ENCODE measurements at regions not wholly inside any gene's neighbourhood (a gene's known extent, or its start where the extent isn't known, plus 50 kb on each side); places are given as distances from the start of the nearest gene placed in this dataset.

DNA sequence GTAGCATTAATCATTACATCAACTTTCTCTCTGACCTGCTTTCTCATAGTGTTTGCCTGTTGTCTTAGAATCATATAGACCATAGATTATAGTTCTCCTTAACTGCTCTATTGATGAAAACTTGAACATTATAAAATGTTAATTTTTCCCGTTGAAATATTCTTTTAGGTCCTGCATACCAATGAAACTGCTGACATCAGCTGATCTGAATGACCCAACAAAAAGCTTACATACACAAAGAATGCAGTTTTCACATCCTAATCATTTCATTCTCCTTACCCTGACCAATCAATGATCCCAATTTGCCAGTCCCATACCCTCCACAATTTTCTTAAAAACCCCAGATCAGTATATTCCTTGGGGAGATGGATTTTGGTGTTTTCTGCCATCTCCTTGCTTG lies 302.9 kb upstream of the MBL2 start:
- Mint-ChIP-seq H3K4me1 (ENCODE audit: low read depth, unreplicated experiment) (no peaks in the 10 kb centered on the region), H3K9me3 (ENCODE audit: low read depth, unreplicated experiment) (peaks cover 3% of the 10 kb centered on the region), H3K27ac (ENCODE audit: unreplicated experiment) (no peak overlapping the region), H3K27me3 (ENCODE audit: unreplicated experiment) (no peaks in the 10 kb centered on the region), H3K4me3 (ENCODE audit: low read depth, unreplicated experiment) (no peak overlapping the region), H3K36me3 (ENCODE audit: insufficient read depth, unreplicated experiment) (no peaks in the 10 kb centered on the region)
- TF ChIP-seq, protein P1, sequence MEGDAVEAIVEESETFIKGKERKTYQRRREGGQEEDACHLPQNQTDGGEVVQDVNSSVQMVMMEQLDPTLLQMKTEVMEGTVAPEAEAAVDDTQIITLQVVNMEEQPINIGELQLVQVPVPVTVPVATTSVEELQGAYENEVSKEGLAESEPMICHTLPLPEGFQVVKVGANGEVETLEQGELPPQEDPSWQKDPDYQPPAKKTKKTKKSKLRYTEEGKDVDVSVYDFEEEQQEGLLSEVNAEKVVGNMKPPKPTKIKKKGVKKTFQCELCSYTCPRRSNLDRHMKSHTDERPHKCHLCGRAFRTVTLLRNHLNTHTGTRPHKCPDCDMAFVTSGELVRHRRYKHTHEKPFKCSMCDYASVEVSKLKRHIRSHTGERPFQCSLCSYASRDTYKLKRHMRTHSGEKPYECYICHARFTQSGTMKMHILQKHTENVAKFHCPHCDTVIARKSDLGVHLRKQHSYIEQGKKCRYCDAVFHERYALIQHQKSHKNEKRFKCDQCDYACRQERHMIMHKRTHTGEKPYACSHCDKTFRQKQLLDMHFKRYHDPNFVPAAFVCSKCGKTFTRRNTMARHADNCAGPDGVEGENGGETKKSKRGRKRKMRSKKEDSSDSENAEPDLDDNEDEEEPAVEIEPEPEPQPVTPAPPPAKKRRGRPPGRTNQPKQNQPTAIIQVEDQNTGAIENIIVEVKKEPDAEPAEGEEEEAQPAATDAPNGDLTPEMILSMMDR (IDR thresholded peaks at IDR 0.05; ENCODE audit: unreplicated experiment): no peak
- intact Hi-C loops (cut with micrococcal nuclease; ENCODE audit: unreplicated experiment): no loop called here
- CTCF ChIA-PET: no interaction called here
- DNase-seq: no peak
- BruUV-seq (replicated peaks): no TSS peak

DNA sequence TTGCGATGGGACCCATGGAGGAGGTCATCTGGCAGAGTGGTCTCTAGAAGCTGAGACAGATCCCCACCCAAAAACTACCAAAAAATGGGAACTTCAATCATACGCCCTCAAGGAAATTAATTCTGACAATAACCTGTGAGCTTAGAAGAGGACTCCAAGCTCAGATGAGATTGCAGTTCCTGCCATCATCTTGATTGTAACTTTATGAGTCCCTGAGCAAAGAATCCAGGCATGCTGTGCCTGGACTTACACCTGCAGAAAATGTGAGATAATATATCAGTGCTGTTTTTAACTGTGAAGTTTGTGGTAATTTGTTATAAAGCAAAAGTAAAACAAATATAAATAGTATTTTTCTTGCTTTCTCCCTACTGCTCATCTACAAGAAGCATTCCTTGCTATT lies 299.6 kb upstream of the MBL2 start:
- no peaks in the 10 kb centered on the region for H3K4me1 Mint-ChIP-seq (ENCODE audit: low read depth, unreplicated experiment)
- H3K27ac Mint-ChIP-seq (ENCODE audit: unreplicated experiment): no peak overlapping the region
- TF ChIP-seq, protein P1 (IDR thresholded peaks at IDR 0.05; ENCODE audit: unreplicated experiment): no peak
- no TSS peak for BruUV-seq (replicated peaks)
- intact Hi-C loops (cut with micrococcal nuclease; ENCODE audit: unreplicated experiment): no loop called here
- H3K4me3 Mint-ChIP-seq (ENCODE audit: low read depth, unreplicated experiment): no peak overlapping the region
- no peaks in the 10 kb centered on the region for H3K36me3 Mint-ChIP-seq (ENCODE audit: insufficient read depth, unreplicated experiment)
- no peaks in the 10 kb centered on the region for H3K27me3 Mint-ChIP-seq (ENCODE audit: unreplicated experiment)
- no peak for DNase-seq
- peaks cover 3% of the 10 kb centered on the region for H3K9me3 Mint-ChIP-seq (ENCODE audit: low read depth, unreplicated experiment)
- CTCF ChIA-PET: no interaction called here

DNA sequence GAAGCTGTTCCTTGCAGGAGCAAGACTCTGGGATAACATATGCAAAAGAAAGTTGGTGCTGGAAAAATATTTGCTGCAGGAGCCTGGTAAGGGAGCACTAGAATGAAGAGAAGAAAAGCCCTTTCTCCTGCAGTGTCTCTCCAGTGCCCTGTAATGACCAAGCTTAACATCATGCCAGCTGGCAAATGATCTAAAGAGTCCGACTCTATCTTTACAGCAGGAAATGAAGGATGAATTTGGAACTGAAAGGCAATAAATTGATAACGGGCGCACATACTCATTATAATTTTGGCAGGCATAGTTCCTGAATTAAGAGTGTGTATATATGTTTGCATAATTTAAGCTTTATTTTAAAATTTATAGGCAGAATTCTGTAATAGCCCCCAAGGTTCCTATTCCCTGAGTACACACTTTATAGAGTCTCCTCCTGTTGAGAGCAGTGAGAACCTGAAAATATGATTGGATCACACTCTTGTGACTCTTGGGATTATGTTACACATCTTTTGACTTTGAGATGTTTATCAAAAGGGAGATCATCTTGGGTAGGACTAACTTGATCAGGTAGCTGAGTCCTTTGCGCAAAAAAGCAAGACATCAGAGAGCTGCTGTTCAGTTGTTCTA lies 299.0 kb upstream of the MBL2 start:
- Mint-ChIP-seq H3K4me1 (ENCODE audit: low read depth, unreplicated experiment) (no peaks in the 10 kb centered on the region), H3K36me3 (ENCODE audit: insufficient read depth, unreplicated experiment) (no peaks in the 10 kb centered on the region), H3K9me3 (ENCODE audit: low read depth, unreplicated experiment) (peaks cover 3% of the 10 kb centered on the region), H3K27me3 (ENCODE audit: unreplicated experiment) (no peaks in the 10 kb centered on the region), H3K27ac (ENCODE audit: unreplicated experiment) (no peak overlapping the region), H3K4me3 (ENCODE audit: low read depth, unreplicated experiment) (no peak overlapping the region)
- TF ChIP-seq, protein P1 (IDR thresholded peaks at IDR 0.05; ENCODE audit: unreplicated experiment): no peak
- no TSS peak for BruUV-seq (replicated peaks)
- CTCF ChIA-PET: no interaction called here
- intact Hi-C loops (cut with micrococcal nuclease; ENCODE audit: unreplicated experiment): no loop called here
- no peak for DNase-seq

DNA sequence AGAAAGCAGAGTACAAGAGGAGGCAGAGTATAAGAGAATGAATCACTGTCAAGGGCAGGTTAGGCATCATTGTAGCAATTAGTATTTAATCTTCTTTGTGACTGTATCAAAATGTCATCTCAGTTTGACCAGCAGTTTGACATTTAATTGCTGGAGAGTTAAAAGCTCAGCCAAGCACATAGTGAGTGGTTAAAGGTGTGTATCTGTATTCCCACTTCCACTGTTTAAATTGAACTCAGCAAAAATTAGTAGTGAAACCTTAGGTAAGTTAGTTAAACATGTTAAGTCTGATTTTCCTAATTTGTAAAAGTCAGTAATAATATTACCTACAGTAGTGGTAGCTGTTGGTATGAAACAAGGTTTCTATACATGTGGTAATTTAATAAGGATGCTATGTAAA lies 296.4 kb upstream of the MBL2 start:
- CTCF ChIA-PET: no interaction called here
- Mint-ChIP-seq H3K27me3 (ENCODE audit: unreplicated experiment) (no peaks in the 10 kb centered on the region), H3K4me1 (ENCODE audit: low read depth, unreplicated experiment) (no peaks in the 10 kb centered on the region), H3K4me3 (ENCODE audit: low read depth, unreplicated experiment) (no peak overlapping the region), H3K9me3 (ENCODE audit: low read depth, unreplicated experiment) (no peaks in the 10 kb centered on the region), H3K36me3 (ENCODE audit: insufficient read depth, unreplicated experiment) (no peaks in the 10 kb centered on the region), H3K27ac (ENCODE audit: unreplicated experiment) (no peak overlapping the region)
- DNase-seq: no peak
- TF ChIP-seq, protein P1 (IDR thresholded peaks at IDR 0.05; ENCODE audit: unreplicated experiment): no peak
- no TSS peak for BruUV-seq (replicated peaks)
- intact Hi-C loops (cut with micrococcal nuclease; ENCODE audit: unreplicated experiment): no loop called here

Data from Calu3 (cell line).